Keratinocyte (primary cell): ENCODE measurements at regions not wholly inside any gene's neighbourhood (a gene's known extent, or its start where the extent isn't known, plus 50 kb on each side); places are given as distances from the start of the nearest gene placed in this dataset.

Experiments
- DNase-seq: peaks from one replicate; pipeline ENCODE4 v3.0.0-alpha.2; 2011; ENCODE audit warnings: low read depth, missing footprints, low spot score
- FAIRE-seq: peaks from 2 replicates; lab custom pipeline; 2011; peaks lifted over from hg19 to GRCh38; lab: Jason Lieb, UNC
- H2AFZ ChIP-seq: 2 replicates; pipeline ENCODE4 v1.6.0; 2012; ENCODE audit warnings: low read length, control low read depth, inconsistent platforms; ENCODE audit not compliant: control insufficient read depth
- H3K27ac ChIP-seq: 2 replicates; pipeline ENCODE4 v1.5.1; 2011; ENCODE audit warnings: low read length; ENCODE audit not compliant: control insufficient read depth, insufficient read depth
- H3K27me3 ChIP-seq: 3 replicates; pipeline ENCODE4 v1.6.0; 2011; ENCODE audit warnings: low read length; ENCODE audit not compliant: control insufficient read depth, insufficient read depth; ENCODE audit errors: extremely low read depth
- H3K36me3 ChIP-seq, 2 experiments: 2 replicates in 1 of 2; 3 replicates in 1 of 2; pipeline ENCODE4 v1.5.1; 2011; ENCODE audit warnings: low read length in 2 of 2, mild to moderate bottlenecking in 1 of 2; ENCODE audit not compliant: control insufficient read depth in 2 of 2, insufficient read depth in 2 of 2; ENCODE audit errors: extremely low read depth in 1 of 2
- H3K4me1 ChIP-seq: 3 replicates; pipeline ENCODE4 v1.5.1; 2011; ENCODE audit warnings: low read length; ENCODE audit not compliant: control insufficient read depth, insufficient read depth; ENCODE audit errors: extremely low read depth
- H3K4me2 ChIP-seq: 3 replicates; pipeline ENCODE4 v1.6.0; 2011; ENCODE audit warnings: low read depth, low read length; ENCODE audit not compliant: control insufficient read depth, insufficient read depth; ENCODE audit errors: extremely low read depth
- H3K4me3 ChIP-seq, 3 experiments: fragments of 200-600 bp in 1 of 3; sonication (generic) in 1 of 3; 2 replicates in 2 of 3; 3 replicates in 1 of 3; pipeline ENCODE4 v1.5.1; 2011 to 2016; ENCODE audit warnings: low read length in 3 of 3, mild to moderate bottlenecking in 3 of 3, control low read depth in 2 of 3, inconsistent platforms in 1 of 3, low read depth in 1 of 3, mixed read lengths in 1 of 3, mixed run types in 1 of 3, moderate library complexity in 1 of 3; ENCODE audit not compliant: control insufficient read depth in 2 of 3, insufficient read depth in 2 of 3; ENCODE audit errors: extremely low read depth in 1 of 3
- H3K79me2 ChIP-seq: 2 replicates; pipeline ENCODE4 v1.6.0; 2012; ENCODE audit warnings: low read length; ENCODE audit not compliant: control insufficient read depth, insufficient read depth
- H3K9ac ChIP-seq: 3 replicates; pipeline ENCODE4 v1.6.0; 2011; ENCODE audit warnings: low read length; ENCODE audit not compliant: control insufficient read depth, insufficient read depth; ENCODE audit errors: extremely low read depth
- H3K9me1 ChIP-seq: 3 replicates; pipeline ENCODE4 v1.6.0; 2011; ENCODE audit warnings: low read length; ENCODE audit not compliant: control insufficient read depth, insufficient read depth; ENCODE audit errors: extremely low read depth
- H3K9me3 ChIP-seq: 2 replicates; pipeline ENCODE4 v1.5.1; 2012; ENCODE audit warnings: low read depth, low read length; ENCODE audit not compliant: control insufficient read depth
- H4K20me1 ChIP-seq: 3 replicates; pipeline ENCODE4 v1.6.0; 2011; ENCODE audit warnings: low read length; ENCODE audit not compliant: control insufficient read depth, insufficient read depth; ENCODE audit errors: extremely low read depth
- EZH2 ChIP-seq: IDR thresholded peaks from one replicate; pipeline ENCODE4 v1.6.1; 2012; ENCODE audit warnings: inconsistent platforms, mild to moderate bottlenecking, low read length, moderate library complexity
- dilution Hi-C: fragments of 300-500 bp; cut with MboI; formaldehyde crosslinking; loops from one replicate; pipeline ENCODE4 v1.7.0; 2020; ENCODE audit warnings: low sequenced_read_pairs; ENCODE audit not compliant: extremely low pct_ligation_motif_present
- TF ChIP-seq, protein P1 (sequence below), 3 experiments: IDR thresholded peaks in 1 of 3; conservative IDR thresholded peaks in 1 of 3; optimal IDR thresholded peaks in 1 of 3; 2 replicates in 2 of 3; 3 replicates in 1 of 3; pipeline versions ENCODE3 to v1.5.1; 2011; ENCODE audit warnings: low read length in 3 of 3, mild to moderate bottlenecking in 3 of 3, moderate library complexity in 2 of 3, control low read depth in 1 of 3, inconsistent platforms in 1 of 3; ENCODE audit not compliant: insufficient read depth in 2 of 3; ENCODE audit errors: extremely low read depth in 1 of 3

DNA sequence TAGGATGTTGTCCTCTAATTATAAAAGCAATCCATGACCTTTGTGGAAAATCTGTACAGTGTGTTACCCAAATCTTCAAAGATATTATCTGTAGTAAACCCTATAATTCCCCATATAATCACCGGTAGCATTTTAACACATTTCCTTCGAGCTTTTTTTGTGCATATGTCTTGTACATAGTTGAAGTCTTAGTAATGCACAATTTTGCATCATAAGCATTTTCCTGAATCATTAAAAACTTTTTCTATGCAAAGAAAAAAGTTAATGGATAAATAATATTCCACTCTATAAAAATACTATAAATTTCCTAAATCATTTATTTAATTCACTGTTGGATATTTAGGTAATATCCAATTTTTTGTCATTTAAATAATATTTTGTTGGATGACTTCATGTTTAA, 201.7 kb downstream of the RRAGC start:
- Histone ChIP-seq H3K9me3 (peaks cover 7% of the 10 kb centered on the region), H3K4me1 (no peaks in the 10 kb centered on the region), H3K79me2 (no peaks in the 10 kb centered on the region), H3K27ac (no peak overlapping the region), H3K36me3 (no peaks in the 10 kb centered on the region), H3K9ac (no peak overlapping the region), H2AFZ (no peak overlapping the region), H3K4me3 (no peak overlapping the region), H4K20me1 (no peaks in the 10 kb centered on the region), H3K9me1 (no peaks in the 10 kb centered on the region), H3K27me3 (peaks cover 10% of the 10 kb centered on the region), H3K4me2 (no peak overlapping the region)
- FAIRE-seq (no peak), DNase-seq (no peak)
- TF ChIP-seq, protein P1, sequence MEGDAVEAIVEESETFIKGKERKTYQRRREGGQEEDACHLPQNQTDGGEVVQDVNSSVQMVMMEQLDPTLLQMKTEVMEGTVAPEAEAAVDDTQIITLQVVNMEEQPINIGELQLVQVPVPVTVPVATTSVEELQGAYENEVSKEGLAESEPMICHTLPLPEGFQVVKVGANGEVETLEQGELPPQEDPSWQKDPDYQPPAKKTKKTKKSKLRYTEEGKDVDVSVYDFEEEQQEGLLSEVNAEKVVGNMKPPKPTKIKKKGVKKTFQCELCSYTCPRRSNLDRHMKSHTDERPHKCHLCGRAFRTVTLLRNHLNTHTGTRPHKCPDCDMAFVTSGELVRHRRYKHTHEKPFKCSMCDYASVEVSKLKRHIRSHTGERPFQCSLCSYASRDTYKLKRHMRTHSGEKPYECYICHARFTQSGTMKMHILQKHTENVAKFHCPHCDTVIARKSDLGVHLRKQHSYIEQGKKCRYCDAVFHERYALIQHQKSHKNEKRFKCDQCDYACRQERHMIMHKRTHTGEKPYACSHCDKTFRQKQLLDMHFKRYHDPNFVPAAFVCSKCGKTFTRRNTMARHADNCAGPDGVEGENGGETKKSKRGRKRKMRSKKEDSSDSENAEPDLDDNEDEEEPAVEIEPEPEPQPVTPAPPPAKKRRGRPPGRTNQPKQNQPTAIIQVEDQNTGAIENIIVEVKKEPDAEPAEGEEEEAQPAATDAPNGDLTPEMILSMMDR (optimal IDR thresholded peaks at IDR 0.05 in 1 of 3, IDR thresholded peaks at IDR 0.05 in 1 of 3, conservative IDR thresholded peaks at IDR 0.05 in 1 of 3; ENCODE audit: extremely low read depth in 1 of 3, insufficient read depth in 2 of 3, low read length in 3 of 3), result no peak
- TF ChIP-seq EZH2, result no peak
- dilution Hi-C loops, result no loop called here

DNA sequence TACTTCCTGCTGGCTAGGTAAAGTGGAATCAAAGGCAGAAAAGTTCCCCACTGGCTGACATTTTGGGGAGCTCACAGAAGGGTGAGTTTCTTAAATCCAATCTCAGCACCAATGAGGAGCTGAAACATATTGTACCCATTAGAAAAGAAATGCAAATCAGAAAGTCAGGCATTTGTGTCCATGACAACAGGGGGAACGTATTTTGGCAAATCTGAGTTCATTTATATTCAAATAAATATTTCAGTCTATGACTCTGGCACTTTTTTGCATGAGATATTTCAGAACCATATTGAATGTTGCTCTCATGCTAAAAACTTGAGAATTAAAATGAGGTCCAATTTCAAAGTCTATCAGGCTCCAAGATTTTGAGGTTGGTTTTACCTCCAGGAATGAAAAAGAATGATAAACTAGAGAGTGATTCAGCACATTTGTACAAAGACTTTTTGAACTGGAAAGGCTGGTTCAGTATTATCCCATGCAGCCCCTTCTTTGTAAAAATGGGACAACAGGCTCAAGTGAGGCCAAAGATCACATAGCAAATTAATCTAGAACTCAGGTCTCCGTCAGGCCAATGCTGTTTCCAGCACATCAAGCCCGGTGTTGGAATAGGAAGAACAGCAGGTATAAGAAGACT, 202.2 kb downstream of the RRAGC start:
- TF ChIP-seq, protein P1 (optimal IDR thresholded peaks at IDR 0.05 in 1 of 3, IDR thresholded peaks at IDR 0.05 in 1 of 3, conservative IDR thresholded peaks at IDR 0.05 in 1 of 3; ENCODE audit: extremely low read depth in 1 of 3, insufficient read depth in 2 of 3, low read length in 3 of 3), result no peak
- TF ChIP-seq EZH2, result no peak
- Histone ChIP-seq H2AFZ (no peak overlapping the region), H3K27ac (no peak overlapping the region), H3K4me3 (no peak overlapping the region), H3K9me3 (peaks cover 7% of the 10 kb centered on the region), H3K79me2 (no peaks in the 10 kb centered on the region), H3K36me3 (no peaks in the 10 kb centered on the region), H3K9ac (no peak overlapping the region), H3K27me3 (peaks cover 9% of the 10 kb centered on the region), H3K4me1 (no peaks in the 10 kb centered on the region), H3K9me1 (no peaks in the 10 kb centered on the region), H3K4me2 (no peak overlapping the region), H4K20me1 (no peaks in the 10 kb centered on the region)
- DNase-seq (no peak), FAIRE-seq (no peak)
- dilution Hi-C loops, result no loop called here
